GM18519 (cell line): ENCODE measurements at regions not wholly inside any gene's neighbourhood (a gene's known extent, or its start where the extent isn't known, plus 50 kb on each side); places are given as distances from the start of the nearest gene placed in this dataset.
"Not testable (repeated sequence)": the region's sequence is repeated elsewhere in the genome, so short reads cannot be mapped to it uniquely, and the experiment has no call there.

ENCODE experiments used
- ATAC-seq: cut with Tn5 transposase; IDR thresholded peaks from one replicate; pipeline ENCODE4 v1.9.1; 2021; ENCODE audit warnings: mild to moderate bottlenecking, moderate library complexity; ENCODE audit not compliant: unreplicated experiment, low FRiP score

DNA sequence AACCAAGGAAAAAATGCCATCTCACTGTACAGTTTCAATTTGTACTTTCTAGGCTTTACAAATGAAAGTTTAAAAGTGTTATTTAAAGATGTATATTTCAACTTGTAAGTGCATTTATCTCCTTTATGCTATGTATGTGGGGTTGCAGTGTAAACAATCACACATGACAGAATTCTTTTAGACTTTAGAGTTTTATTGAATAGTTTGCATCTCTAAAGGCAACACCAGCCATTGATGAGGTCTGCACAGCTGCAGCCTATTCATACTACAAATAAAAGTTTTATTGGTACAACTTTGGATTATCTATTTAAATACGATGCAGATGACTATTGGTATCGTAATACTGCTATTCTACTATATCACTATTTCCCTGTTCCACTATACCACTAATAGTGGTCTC lies 894.4 kb upstream of the B3GALT2 start:
- ATAC-seq, result no peak

DNA sequence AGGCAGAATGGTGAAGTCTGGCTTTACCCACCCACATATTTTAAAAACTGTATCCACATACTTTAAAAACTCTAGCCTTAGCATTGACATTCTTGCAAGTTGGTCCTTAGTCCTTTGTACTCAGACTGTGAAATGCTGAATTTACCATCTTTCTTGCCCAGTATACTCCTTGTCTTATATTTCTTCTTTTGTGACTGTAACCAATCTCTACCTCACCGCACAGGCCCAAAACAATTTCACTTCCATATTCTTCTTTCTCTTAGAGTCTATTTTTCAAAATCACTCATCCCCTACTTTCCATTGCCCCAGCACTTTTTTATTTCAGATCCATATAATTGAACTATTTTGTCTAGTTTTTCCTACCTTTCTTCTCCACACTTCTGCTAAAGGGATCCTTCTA lies 892.4 kb upstream of the B3GALT2 start:
- ATAC-seq, result peak; percentile 86

GRCh38 chr1:194076646-194077045 lies 890.2 kb upstream of the B3GALT2 start:
- no peak for ATAC-seq

GRCh38 chr1:194073833-194074232 lies 887.4 kb upstream of the B3GALT2 start:
- ATAC-seq, result no peak

DNA sequence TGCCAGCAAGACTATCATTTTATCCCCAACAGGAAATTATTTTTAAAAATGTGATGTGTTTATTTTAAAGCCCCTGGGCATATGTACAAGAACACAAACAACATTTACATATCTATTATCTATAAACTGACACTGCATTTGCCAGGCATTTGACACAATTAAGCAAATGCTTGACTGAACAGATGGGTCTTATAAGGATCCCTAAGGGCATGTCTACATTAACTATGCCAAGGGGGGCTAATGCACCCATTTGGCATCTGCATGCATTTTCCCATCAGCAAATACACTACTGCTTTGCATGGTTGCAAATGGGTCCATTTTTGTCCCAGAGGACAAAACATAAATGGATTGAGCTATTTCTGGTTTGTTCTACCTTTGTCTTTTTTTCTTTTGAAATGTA lies 884.8 kb upstream of the B3GALT2 start:
- no peak for ATAC-seq

DNA sequence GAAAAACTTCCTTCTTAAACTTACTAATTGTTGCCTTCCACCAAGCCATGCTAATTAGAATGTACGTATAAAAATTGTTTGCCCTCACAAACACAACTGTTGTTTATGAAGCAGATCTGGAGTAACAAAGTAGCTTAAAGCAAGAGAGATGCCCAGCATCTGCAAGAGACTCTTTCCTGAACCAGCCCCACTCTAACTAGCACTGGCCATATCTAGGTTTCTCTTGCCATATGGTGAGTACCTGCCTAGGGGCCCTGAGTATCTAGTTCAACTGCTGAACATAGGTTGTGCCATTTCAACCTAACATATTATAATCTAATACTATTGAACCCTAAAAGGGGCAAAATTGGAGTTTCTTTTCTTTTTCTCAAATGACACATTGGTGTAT lies 883.4 kb upstream of the B3GALT2 start:
- no peak for ATAC-seq

GRCh38 chr1:194069168-194069830 lies 882.9 kb upstream of the B3GALT2 start:
- ATAC-seq, result no peak

DNA sequence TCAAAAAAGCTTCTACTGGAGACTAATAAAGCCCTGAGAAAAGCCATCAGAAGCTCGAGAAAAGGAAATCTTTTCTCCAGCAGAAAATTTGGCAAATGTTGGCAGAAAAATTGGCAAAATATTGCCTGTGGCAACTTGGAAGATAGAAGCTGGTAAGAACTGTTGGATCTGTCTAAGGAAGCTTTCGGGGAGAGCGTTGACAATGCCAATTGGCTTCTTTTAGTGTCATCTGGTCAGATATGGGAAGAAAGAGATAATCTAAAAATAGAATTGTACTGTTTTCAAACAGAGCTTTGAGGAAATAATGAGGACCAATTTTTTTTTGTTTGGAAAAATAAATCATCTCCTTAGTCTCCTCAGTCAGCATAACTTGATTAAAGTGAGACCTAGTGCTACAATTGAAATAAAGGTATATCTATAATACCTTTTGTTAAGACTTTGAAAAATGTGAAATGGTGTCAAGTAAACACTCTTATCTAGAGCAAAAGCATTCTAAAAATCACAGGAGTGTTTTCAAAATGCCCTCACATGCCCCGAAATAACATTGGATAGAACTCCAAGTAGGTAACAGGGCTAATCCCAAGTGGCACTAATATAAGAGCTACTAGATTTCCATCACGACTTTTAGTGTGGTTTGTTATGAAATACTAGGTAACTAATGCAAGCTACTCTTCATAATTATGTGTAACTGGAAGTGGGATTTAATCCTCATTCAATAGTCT lies 882.2 kb upstream of the B3GALT2 start:
- no peak for ATAC-seq

GRCh38 chr1:194067772-194068171 lies 881.4 kb upstream of the B3GALT2 start:
- no peak for ATAC-seq

DNA sequence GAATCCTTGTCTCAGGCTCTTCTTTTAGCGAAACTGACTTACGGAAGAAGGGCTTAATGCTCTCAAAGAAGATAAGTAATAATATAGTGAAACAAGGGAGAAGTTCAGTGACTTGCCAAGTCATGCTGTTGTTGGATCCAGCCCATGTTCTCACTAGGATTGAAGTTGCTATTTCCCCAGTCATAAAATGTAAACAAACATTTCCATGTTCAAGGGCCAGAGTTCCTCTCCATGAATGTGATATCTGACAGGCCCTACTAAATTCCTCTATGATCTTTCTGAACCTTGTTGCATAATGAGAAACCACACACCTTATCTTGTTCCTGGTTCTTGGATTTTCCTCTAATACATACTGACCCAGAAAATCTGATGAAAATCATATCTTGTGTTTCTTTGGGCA lies 876.5 kb upstream of the B3GALT2 start:
- ATAC-seq, result no peak

DNA sequence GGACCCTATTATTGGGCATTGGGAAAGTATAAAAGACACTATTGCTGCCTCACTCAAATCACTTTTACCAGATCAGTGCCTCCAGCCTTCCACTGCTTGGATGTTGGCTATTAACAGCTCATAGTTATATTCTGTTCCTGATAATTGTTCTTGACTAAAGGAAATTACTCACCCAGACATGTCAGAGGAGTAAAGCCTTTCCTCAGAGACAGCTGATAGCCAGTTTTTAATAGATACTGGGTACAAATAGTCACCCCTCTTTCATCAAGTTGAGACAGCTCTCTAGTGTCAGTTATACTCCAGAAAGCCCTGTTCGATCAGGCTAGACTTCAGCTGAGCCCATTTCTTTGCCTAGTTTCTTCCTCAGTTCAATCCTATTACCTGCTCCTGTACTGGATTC lies 876.1 kb upstream of the B3GALT2 start:
- no peak for ATAC-seq

- ATAC-seq, result no peak
Observed at GRCh38 chr1:194060481-194060880, 874.1 kb upstream of the B3GALT2 start.

DNA sequence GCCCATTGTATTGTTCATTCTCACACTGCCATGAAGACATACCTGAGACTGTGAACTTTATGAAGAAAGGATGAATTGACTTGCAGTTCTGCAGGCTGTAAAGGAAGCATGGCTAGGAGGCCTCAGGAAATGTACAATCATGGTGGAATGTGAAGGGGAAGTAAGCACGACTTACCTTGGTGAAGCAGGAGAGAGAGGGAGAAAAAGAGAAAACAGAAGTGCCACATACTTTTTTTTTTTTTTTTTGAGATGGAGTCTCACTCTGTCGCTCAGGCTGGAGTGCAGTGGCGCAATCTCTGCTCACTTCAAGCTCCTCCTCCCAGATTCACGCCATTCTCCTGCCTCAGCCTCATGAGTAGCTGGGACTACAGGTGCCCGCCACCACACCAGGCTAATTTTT lies 871.9 kb upstream of the B3GALT2 start:
- not testable (repeated sequence) for ATAC-seq

DNA sequence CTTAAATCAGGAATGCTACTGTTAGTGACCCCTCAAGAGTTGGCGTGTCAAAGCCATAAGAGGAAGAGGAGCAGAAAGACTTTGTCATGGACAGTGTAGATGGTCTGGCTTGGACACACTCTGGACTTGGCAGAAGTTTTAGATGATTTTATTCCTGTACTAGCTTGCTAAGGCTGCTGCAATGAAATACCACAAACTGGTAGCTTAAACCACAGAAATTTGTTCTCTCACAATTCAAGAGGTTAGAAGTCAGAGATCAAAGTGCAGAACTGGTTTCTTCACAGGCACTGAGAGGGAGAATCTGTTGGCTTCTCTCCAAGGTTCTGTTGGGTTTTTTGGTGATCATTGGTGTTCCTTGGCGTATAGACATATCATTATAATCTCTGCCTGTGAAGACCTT lies 869.8 kb upstream of the B3GALT2 start:
- ATAC-seq, result no peak

DNA sequence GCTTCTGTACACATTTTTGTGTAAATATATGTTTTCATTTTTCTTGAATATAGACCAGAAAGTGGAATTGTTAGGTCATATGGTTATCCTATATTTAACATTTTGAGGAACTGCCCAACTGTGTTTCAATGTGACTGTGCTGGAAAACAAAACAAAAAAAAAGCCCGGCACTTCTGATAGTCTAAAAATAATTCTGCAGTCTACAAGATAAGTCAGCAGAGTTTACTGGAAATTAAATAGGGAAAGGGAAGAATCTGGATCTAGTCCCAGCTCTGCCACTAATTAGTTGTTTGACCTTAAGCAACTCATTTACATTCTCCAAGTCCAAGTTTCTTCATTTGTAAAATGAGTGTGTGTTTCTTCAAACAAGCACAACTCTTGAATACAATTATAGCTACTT lies 869.1 kb upstream of the B3GALT2 start:
- ATAC-seq, result no peak

DNA sequence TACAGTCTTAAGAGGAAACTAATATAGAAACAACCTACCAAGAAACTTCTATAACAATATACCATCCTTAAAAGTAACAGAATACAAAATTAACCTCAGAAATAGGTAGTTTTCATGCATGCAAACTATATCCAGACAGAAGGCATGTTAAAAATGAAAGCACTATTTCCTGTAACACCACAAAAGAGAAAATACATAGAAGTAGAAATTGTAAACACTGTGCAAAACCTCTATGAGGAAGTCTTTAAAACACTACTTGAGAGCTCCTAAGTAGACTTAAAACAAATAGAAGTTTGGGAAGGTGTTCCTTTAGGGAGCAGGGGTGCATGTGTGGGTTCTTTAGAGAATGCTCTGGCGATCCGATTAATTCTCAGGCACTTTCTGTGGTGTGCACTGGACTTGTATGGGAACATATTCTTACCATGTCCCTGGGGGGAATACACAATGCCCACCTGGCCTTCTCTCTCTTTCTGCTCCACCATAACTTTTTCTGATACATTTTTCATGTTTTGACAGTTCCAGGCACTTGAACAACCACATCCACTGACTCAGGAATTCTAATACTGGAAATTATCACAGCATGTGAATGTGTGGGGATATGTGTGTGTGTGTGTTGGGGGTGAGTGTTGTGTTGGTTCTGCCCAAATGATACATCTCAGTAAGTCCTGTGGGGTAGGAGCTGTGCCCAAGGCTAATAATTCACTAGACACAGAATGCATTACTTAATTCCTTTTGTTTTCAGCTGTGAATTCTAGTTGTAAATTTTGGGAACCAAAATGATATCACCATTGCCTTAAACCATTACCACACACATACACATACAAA lies 866.3 kb upstream of the B3GALT2 start:
- peak; percentile 63 for ATAC-seq

GRCh38 chr1:194047921-194048320 lies 861.5 kb upstream of the B3GALT2 start:
- no peak for ATAC-seq

GRCh38 chr1:194047206-194047605 lies 860.8 kb upstream of the B3GALT2 start:
- ATAC-seq, result no peak

DNA sequence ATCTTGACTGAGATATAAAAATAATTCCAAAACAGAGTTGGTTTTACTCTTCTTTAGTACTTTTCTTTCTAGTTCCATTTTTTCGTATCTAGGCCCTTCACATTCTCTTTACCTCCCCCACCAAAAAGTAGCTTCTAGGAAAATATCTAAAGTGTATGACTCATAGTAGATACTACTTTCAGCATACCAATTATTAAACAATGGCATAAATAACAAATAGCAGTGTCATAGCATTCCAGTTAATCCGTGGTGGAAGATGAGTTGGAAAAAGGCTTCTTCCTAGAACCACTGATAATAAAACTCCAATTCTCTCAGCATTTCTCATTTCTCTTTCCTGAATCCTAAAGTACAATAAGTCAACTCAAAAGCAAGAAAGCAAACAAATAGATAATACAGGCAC lies 859.0 kb upstream of the B3GALT2 start:
- ATAC-seq, result no peak

- no peak for ATAC-seq
Observed at GRCh38 chr1:194044892-194045291, 858.5 kb upstream of the B3GALT2 start.

DNA sequence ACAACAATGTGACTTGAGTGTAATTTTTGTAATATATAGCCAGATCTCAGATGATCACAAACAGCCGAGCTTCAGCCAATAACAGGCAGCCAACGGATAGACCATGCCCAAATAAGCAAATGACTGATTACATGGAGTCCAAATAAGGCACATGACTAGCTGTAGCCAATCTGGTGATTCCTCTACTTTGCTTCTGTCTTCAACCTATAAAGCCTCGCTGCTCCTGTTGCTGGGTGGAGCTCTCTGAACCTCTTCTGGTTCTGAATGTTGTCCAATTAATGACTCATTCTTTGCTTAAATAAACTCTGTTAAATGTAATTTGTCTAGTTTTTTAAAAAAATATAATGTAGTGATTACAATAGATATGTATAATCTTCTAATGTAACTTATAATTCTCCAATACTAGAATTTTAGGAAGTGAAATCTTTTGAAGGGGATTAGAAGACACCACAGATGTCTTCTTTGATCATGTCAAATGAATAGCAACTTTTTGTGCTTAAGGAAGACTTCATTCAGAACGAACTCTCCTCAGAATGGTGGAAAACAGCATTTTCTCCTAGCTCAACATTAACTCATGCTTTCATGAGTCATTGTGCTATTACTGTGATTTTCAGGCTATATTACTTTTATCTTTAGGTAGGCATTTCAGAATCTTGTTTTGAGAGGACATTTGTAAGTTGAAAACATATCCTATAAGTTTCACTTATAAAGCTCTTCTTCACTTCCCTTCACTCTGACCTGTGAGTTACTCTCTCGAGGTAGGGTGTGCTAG lies 857.8 kb upstream of the B3GALT2 start:
- ATAC-seq, result no peak
